K562 (cell line): ENCODE measurements at regions not wholly inside any gene's neighbourhood (a gene's known extent, or its start where the extent isn't known, plus 50 kb on each side); places are given as distances from the start of the nearest gene placed in this dataset.

Source experiments
- ATAC-seq: fragments of 200-7000 bp; cut with Tn5 transposase; 3 replicates; pipeline ENCODE4 v1.9.1; 2020; ENCODE audit warnings: moderate library complexity
- BruUV-seq: library from RNA; stranded (reverse); fragments of 400-500 nt; replicated peaks from 2 replicates; lab custom pipeline; 2021; lab: Mats Ljungman, UMichigan
- CTCF ChIA-PET: fragments of 300-600 bp; formaldehyde crosslinking; extraction: SDS; loops from one replicate; lab custom pipeline; 2021; ENCODE audit warnings: low intra/inter-chr PET ratio; lab: Yijun Ruan, JAX
- POLR2A ChIA-PET: fragments of 300-600, 350-650 bp; sonication (Branson Sonifier 250); formaldehyde crosslinking; extraction: SDS; loops from one replicate; lab custom pipeline; 2021; ENCODE audit warnings: antibody characterized with exemption, inconsistent platforms; lab: Yijun Ruan, JAX
- DNase-seq, 4 experiments: peaks; one replicate each; pipeline versions ENCODE4 v3.0.0 to v3.0.0-alpha.2; 2011 to 2018; ENCODE audit warnings: low spot score in 3 of 4, mixed read lengths in 3 of 4; ENCODE audit errors: extremely low read depth in 1 of 4
- FAIRE-seq: peaks from 2 replicates; lab custom pipeline; 2011; peaks lifted over from hg19 to GRCh38; lab: Jason Lieb, UNC
- H2AFZ ChIP-seq: 2 replicates; pipeline ENCODE4 v1.6.0; 2011; ENCODE audit warnings: low read depth, low read length, control low read depth, inconsistent platforms
- H3K27ac ChIP-seq: fragments of 200-600 bp; 3 replicates; pipeline ENCODE4 v1.8.0; 2011; ENCODE audit warnings: low read depth, mild to moderate bottlenecking, control low read depth, inconsistent platforms, low read length, moderate library complexity, mixed read lengths; ENCODE audit errors: extremely low read depth
- H3K27me3 ChIP-seq, 2 experiments: fragments of 300-600 bp in 1 of 2; 2 replicates in 1 of 2; 3 replicates in 1 of 2; pipeline versions ENCODE4 v1.6.0 to v1.8.0; 2011; ENCODE audit warnings: inconsistent platforms in 2 of 2, low read length in 2 of 2, mild to moderate bottlenecking in 1 of 2, mixed read lengths in 1 of 2, moderate library complexity in 1 of 2; ENCODE audit not compliant: control insufficient read depth in 2 of 2, insufficient read depth in 2 of 2
- H3K36me3 ChIP-seq: fragments of 300-600 bp; 3 replicates; pipeline ENCODE4 v1.8.0; 2011; ENCODE audit warnings: mild to moderate bottlenecking, low read length, inconsistent platforms; ENCODE audit not compliant: control insufficient read depth, insufficient read depth
- H3K4me1 ChIP-seq, 2 experiments: fragments of 200-600 bp in 1 of 2; replicated peaks in 1 of 2; 2 replicates in 1 of 2; 3 replicates in 1 of 2; pipeline versions ENCODE4 v1.5.1 to v1.8.0; 2011; ENCODE audit warnings: inconsistent platforms in 2 of 2, low read length in 2 of 2, mild to moderate bottlenecking in 1 of 2, mixed read lengths in 1 of 2, moderate library complexity in 1 of 2; ENCODE audit not compliant: control insufficient read depth in 2 of 2, insufficient read depth in 2 of 2
- H3K4me2 ChIP-seq: 2 replicates; pipeline ENCODE4 v1.6.1; 2011; ENCODE audit warnings: low read length, control low read depth, inconsistent platforms, mixed read lengths; ENCODE audit not compliant: insufficient read depth
- H3K4me3 ChIP-seq: fragments of 200-600 bp; sonication (generic), shearing (Covaris generic); 2 replicates; pipeline ENCODE4 v1.5.1; 2016; ENCODE audit warnings: control low read depth, inconsistent platforms
- H3K79me2 ChIP-seq: fragments of 200-600 bp; 3 replicates; pipeline ENCODE4 v1.8.0; 2011; ENCODE audit warnings: low read length, inconsistent platforms; ENCODE audit not compliant: control insufficient read depth, insufficient read depth
- H3K9ac ChIP-seq, 2 experiments: 2 replicates each; pipeline versions ENCODE4 v1.6.0 to v1.6.1; 2011; ENCODE audit warnings: low read depth in 2 of 2, low read length in 2 of 2, control low read depth in 1 of 2, inconsistent platforms in 1 of 2, mild to moderate bottlenecking in 1 of 2, mixed read lengths in 1 of 2; ENCODE audit not compliant: insufficient read depth in 1 of 2
- H3K9me1 ChIP-seq: one replicate; pipeline ENCODE4 v1.6.0; 2011; ENCODE audit warnings: inconsistent platforms, mild to moderate bottlenecking, low read length, moderate library complexity; ENCODE audit not compliant: control insufficient read depth, insufficient read depth
- H3K9me3 ChIP-seq: replicated peaks from 2 replicates; pipeline ENCODE4 v1.5.1; 2011; ENCODE audit warnings: low read depth, low read length, inconsistent platforms; ENCODE audit not compliant: control insufficient read depth, insufficient read depth
- H4K20me1 ChIP-seq: replicated peaks from 2 replicates; pipeline ENCODE4 v1.6.1; 2011; ENCODE audit warnings: low read length, inconsistent platforms, mixed read lengths; ENCODE audit not compliant: control insufficient read depth, insufficient read depth
- BRD9 ChIP-seq: fragments of 450-650 bp; IDR thresholded peaks from 2 replicates; pipeline ENCODE4 v1.6.1; 2018; ENCODE audit warnings: low read depth; ENCODE audit not compliant: partially characterized antibody
- CLOCK ChIP-seq: fragments of 250-450 bp; sonication (Bioruptor Pico); IDR thresholded peaks from 2 replicates; pipeline ENCODE4 v1.4.0; 2020; ENCODE audit warnings: mild to moderate bottlenecking, moderate library complexity, borderline replicate concordance
- CTBP1 ChIP-seq: fragments of 450-650 bp; IDR thresholded peaks from 2 replicates; pipeline ENCODE4 v1.6.1; 2016; ENCODE audit warnings: borderline replicate concordance
- KAT8 ChIP-seq: fragments of 450-650 bp; IDR thresholded peaks from 2 replicates; pipeline ENCODE4 v1.6.1; 2016; ENCODE audit warnings: low read depth, mild to moderate bottlenecking
- LCOR ChIP-seq: sonication (generic); formaldehyde crosslinking; IDR thresholded peaks from 2 replicates; pipeline ENCODE4 v1.8.0; 2022; ENCODE audit warnings: mild to moderate bottlenecking, missing genetic modification reagents
- TBP ChIP-seq: optimal IDR thresholded peaks from 2 replicates; pipeline ENCODE3; 2011; ENCODE audit warnings: low read depth, low read length, improper control_type of control experiment
- WGBS: fragments of 100-300 bp; shearing (Covaris generic); methylation state at CpG from one replicate; pipeline ENCODE4 v1.1.6; 2016; ENCODE audit warnings: low coverage, mixed read lengths; ENCODE audit not compliant: insufficient coverage; ENCODE audit errors: missing lambda C conversion rate; 5-methylcytosine and 5-hydroxymethylcytosine counted together
- in situ Hi-C: fragments of 300-500 bp; cut with MboI; formaldehyde crosslinking; loops from 4 replicates; pipeline ENCODE4 v1.15.0; 2018; ENCODE audit warnings: inconsistent platforms, mixed read lengths
- intact Hi-C: fragments of 100-400 bp; cut with micrococcal nuclease; formaldehyde crosslinking; loops from 2 replicates; pipeline ENCODE4 v1.14.2; 2022
- TF ChIP-seq, protein P1 (sequence below): fragments of 250-450 bp; sonication (Bioruptor Pico); IDR thresholded peaks from 2 replicates; pipeline ENCODE4 v1.4.0; 2020; ENCODE audit warnings: borderline replicate concordance
- TF ChIP-seq, protein P2 (sequence below): sonication (generic); formaldehyde crosslinking; IDR thresholded peaks from 2 replicates; pipeline ENCODE4 v1.8.0; 2022; ENCODE audit warnings: mild to moderate bottlenecking, missing genetic modification reagents
- TF ChIP-seq, protein P3 (sequence below): fragments of 150-350 bp; conservative IDR thresholded peaks from 2 replicates; pipeline ENCODE4 v1.6.1; 2014; ENCODE audit warnings: low read length
- TF ChIP-seq, protein P4 (sequence below): IDR thresholded peaks from 2 replicates; pipeline ENCODE4 v1.6.1; 2012; ENCODE audit warnings: low read depth, low read length, improper control_type of control experiment, borderline replicate concordance

DNA sequence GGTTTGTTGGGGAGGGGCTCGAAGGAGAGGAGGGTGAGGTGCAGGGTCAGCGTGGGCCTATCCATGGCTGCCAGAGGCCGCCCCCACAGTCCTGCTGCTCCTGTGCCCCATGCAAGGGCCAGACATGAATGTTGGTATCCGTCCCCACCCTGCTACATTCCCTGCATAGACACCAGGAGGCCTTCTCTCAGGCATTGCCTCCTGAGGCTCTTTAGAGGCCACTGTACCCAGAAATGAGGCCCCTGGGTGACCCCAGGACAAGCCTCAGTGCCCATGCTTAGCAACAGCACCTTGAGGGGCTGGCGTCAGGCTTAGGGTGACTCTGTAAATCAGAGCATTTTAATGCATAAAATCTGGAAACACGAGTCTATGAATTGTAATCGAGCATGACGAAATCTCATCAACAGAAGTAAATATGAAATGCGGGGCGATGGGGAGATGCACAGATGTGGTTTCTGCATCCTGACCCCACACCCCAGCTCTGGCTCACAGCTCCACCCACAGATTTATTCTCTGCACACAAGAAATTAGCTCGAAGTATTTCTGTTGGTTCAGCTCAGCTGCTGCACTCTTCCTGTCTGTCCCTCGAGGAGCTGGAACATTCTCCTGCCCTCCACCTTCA, 124.0 kb upstream of the CSF3R start:
- H3K9me3 ChIP-seq: no peaks in the 10 kb centered on the region
- FAIRE-seq: no peak
- no peak overlapping the region for H2AFZ ChIP-seq
- in situ Hi-C loops (no loop called here), intact Hi-C loops (no loop called here)
- H3K4me2 ChIP-seq: no peak overlapping the region
- H3K36me3 ChIP-seq: no peaks in the 10 kb centered on the region
- H3K27ac ChIP-seq: no peak overlapping the region
- no peak overlapping the region for H3K4me3 ChIP-seq
- WGBS: under 1% methylated on average over 11 of the region's 12 CpGs
- H3K27me3 ChIP-seq: peaks cover 0 to 5% of the 10 kb centered on the region in 2 experiments; a peak in 1 of 5 replicates
- CTCF ChIA-PET: no interaction called here
- DNase-seq: no peak
- BruUV-seq: no TSS peak
- no peak for ATAC-seq
- POLR2A ChIA-PET: interaction anchor here (0.9 kb wide), 1 partner anchor 9 kb away, joined by 3 read pairs; no protein-coding TSS in a partner anchor
- no peaks in the 10 kb centered on the region for H3K79me2 ChIP-seq
- H3K9ac ChIP-seq: no peak overlapping the region
- H3K4me1 ChIP-seq: no peaks in the 10 kb centered on the region
- H4K20me1 ChIP-seq: no peaks in the 10 kb centered on the region; the same call in 1 of the 2 replicates
- no peaks in the 10 kb centered on the region for H3K9me1 ChIP-seq
- TF ChIP-seq CTBP1 (no peak), TBP (no peak), KAT8 (no peak), BRD9 (no peak), CLOCK (CRISPR knock-in tag) (no peak), LCOR (CRISPR knock-in tag) (no peak)
- TF ChIP-seq, protein P1, sequence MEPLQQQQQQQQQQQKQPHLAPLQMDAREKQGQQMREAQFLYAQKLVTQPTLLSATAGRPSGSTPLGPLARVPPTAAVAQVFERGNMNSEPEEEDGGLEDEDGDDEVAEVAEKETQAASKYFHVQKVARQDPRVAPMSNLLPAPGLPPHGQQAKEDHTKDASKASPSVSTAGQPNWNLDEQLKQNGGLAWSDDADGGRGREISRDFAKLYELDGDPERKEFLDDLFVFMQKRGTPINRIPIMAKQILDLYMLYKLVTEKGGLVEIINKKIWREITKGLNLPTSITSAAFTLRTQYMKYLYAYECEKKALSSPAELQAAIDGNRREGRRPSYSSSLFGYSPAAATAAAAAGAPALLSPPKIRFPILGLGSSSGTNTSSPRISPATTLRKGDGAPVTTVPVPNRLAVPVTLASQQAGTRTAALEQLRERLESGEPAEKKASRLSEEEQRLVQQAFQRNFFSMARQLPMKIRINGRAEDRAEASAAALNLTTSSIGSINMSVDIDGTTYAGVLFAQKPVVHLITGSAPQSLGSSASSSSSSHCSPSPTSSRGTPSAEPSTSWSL (CRISPR knock-in tag): no peak
- TF ChIP-seq, protein P2, sequence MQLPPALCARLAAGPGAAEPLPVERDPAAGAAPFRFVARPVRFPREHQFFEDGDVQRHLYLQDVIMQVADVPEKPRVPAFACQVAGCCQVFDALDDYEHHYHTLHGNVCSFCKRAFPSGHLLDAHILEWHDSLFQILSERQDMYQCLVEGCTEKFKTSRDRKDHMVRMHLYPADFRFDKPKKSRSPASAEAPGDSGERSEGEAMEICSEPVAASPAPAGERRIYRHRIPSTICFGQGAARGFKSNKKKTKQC: no peak
- TF ChIP-seq, protein P3, sequence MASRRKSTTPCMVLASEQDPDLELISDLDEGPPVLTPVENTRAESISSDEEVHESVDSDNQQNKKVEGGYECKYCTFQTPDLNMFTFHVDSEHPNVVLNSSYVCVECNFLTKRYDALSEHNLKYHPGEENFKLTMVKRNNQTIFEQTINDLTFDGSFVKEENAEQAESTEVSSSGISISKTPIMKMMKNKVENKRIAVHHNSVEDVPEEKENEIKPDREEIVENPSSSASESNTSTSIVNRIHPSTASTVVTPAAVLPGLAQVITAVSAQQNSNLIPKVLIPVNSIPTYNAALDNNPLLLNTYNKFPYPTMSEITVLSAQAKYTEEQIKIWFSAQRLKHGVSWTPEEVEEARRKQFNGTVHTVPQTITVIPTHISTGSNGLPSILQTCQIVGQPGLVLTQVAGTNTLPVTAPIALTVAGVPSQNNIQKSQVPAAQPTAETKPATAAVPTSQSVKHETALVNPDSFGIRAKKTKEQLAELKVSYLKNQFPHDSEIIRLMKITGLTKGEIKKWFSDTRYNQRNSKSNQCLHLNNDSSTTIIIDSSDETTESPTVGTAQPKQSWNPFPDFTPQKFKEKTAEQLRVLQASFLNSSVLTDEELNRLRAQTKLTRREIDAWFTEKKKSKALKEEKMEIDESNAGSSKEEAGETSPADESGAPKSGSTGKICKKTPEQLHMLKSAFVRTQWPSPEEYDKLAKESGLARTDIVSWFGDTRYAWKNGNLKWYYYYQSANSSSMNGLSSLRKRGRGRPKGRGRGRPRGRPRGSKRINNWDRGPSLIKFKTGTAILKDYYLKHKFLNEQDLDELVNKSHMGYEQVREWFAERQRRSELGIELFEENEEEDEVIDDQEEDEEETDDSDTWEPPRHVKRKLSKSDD: no peak
- TF ChIP-seq, protein P4, sequence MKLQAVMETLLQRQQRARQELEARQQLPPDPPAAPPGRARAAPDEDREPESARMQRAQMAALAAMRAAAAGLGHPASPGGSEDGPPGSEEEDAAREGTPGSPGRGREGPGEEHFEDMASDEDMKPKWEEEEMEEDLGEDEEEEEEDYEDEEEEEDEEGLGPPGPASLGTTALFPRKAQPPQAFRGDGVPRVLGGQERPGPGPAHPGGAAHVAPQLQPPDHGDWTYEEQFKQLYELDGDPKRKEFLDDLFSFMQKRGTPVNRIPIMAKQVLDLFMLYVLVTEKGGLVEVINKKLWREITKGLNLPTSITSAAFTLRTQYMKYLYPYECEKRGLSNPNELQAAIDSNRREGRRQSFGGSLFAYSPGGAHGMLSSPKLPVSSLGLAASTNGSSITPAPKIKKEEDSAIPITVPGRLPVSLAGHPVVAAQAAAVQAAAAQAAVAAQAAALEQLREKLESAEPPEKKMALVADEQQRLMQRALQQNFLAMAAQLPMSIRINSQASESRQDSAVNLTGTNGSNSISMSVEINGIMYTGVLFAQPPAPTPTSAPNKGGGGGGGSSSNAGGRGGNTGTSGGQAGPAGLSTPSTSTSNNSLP: no peak
